Lung (tissue), 11 donors: ENCODE measurements at regions not wholly inside any gene's neighbourhood (a gene's known extent, or its start where the extent isn't known, plus 50 kb on each side); places are given as distances from the start of the nearest gene placed in this dataset.
A peak's percentile ranks its signal among the peaks of the same experiment; 100 is the strongest.

Experiments
- ATAC-seq: fragments of 200-7000 bp; cut with Tn5 transposase; one replicate; pipeline ENCODE4 v1.9.1; 2020; ENCODE audit warnings: moderate number of reproducible peaks; ENCODE audit not compliant: insufficient read depth, low FRiP score
- DNase-seq, 3 donors: peaks; one replicate each; pipeline ENCODE4 v3.0.0-alpha.2; 2013 to 2017
- H3K27ac ChIP-seq, 2 donors: one replicate each; pipeline ENCODE4 v1.5.1; 2013; ENCODE audit warnings: mild to moderate bottlenecking in 2 of 2, moderate library complexity in 2 of 2, control low read depth in 1 of 2, inconsistent platforms in 1 of 2, low read depth in 1 of 2, low read length in 1 of 2
- H3K27me3 ChIP-seq, 3 donors: one replicate each; pipeline ENCODE4 v1.5.1; 2013; ENCODE audit warnings: low read length in 2 of 3; ENCODE audit not compliant: control insufficient read depth in 3 of 3, insufficient read depth in 3 of 3
- H3K36me3 ChIP-seq, 4 donors: one replicate each; pipeline ENCODE4 v1.5.1; 2013; ENCODE audit warnings: low read length in 4 of 4, mild to moderate bottlenecking in 1 of 4, moderate library complexity in 1 of 4; ENCODE audit not compliant: control insufficient read depth in 4 of 4, insufficient read depth in 4 of 4
- H3K4me1 ChIP-seq, 5 donors: one replicate each; pipeline ENCODE4 v1.5.1; 2013; ENCODE audit warnings: low read length in 5 of 5, mild to moderate bottlenecking in 2 of 5, moderate library complexity in 1 of 5; ENCODE audit not compliant: control insufficient read depth in 5 of 5, insufficient read depth in 5 of 5
- H3K4me3 ChIP-seq: one replicate; pipeline ENCODE4 v1.5.1; 2013; ENCODE audit warnings: mild to moderate bottlenecking, control low read depth, moderate library complexity
- H3K9ac ChIP-seq, 2 donors: one replicate each; pipeline ENCODE4 v1.5.1; 2013; ENCODE audit warnings: low read length in 2 of 2, control low read depth in 1 of 2; ENCODE audit not compliant: insufficient read depth in 1 of 2
- H3K9me3 ChIP-seq, 4 donors: one replicate each; pipeline ENCODE4 v1.5.1; 2013; ENCODE audit warnings: low read length in 3 of 4, mild to moderate bottlenecking in 1 of 4, moderate library complexity in 1 of 4; ENCODE audit not compliant: control insufficient read depth in 4 of 4, insufficient read depth in 3 of 4
- WGBS, 2 donors: extraction: QIAGEN DNeasy Blood & Tissue Kit; methylation state at CpG; one replicate each; pipeline ENCODE4 v1.1.7; 2013; 5-methylcytosine and 5-hydroxymethylcytosine counted together
- TF ChIP-seq, protein P1 (sequence below): IDR thresholded peaks from 2 replicates; pipeline ENCODE4 v1.5.1; 2012; ENCODE audit warnings: mild to moderate bottlenecking; ENCODE audit errors: control extremely low read depth, extremely low read depth
- donor health status: control.
- donor health status: control.
- donor health status: Bipolar disorder and iron deficiency.
- donor health status: healthy.
- donor health status: DM: yes; HTN: yes; CAD: no.

- Histone ChIP-seq H3K4me1 (peaks cover 0 to 8% (median 0%) of the 10 kb centered on the region in 5 donors), H3K27ac (no peak overlapping the region), H3K4me3 (no peak overlapping the region), H3K36me3 (no peaks in the 10 kb centered on the region), H3K9ac (no peak overlapping the region), H3K9me3 (no peaks in the 10 kb centered on the region), H3K27me3 (no peaks in the 10 kb centered on the region)
- TF ChIP-seq, protein P1, sequence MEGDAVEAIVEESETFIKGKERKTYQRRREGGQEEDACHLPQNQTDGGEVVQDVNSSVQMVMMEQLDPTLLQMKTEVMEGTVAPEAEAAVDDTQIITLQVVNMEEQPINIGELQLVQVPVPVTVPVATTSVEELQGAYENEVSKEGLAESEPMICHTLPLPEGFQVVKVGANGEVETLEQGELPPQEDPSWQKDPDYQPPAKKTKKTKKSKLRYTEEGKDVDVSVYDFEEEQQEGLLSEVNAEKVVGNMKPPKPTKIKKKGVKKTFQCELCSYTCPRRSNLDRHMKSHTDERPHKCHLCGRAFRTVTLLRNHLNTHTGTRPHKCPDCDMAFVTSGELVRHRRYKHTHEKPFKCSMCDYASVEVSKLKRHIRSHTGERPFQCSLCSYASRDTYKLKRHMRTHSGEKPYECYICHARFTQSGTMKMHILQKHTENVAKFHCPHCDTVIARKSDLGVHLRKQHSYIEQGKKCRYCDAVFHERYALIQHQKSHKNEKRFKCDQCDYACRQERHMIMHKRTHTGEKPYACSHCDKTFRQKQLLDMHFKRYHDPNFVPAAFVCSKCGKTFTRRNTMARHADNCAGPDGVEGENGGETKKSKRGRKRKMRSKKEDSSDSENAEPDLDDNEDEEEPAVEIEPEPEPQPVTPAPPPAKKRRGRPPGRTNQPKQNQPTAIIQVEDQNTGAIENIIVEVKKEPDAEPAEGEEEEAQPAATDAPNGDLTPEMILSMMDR, result no peak
- ATAC-seq, result no peak
- WGBS, 2 donors, result 91% methylated on average over 3 of the region's 3 CpGs
- no peak for DNase-seq
Measured at GRCh38 chr3:81244231-81244630, 517.2 kb downstream of the GBE1 start.

DNA sequence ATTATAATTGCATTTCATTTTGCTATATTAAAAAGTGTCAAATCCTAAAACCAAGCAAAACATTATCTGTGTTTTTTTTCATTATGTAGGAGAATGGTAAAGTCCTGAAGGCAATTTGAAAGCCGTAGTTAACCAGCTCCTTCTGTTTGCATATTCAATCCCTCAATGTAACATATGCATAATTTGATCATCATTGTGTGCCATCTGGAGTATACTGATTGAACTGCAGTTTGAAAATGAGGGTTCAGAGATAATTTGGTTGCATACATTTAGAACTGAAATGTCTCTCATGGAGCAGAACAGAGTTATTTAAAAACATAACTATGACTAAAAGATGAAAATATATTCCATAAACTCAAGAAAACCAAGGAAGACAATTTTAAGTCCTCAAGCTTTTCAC lies 518.6 kb downstream of the GBE1 start:
- no peak overlapping the region for H3K27ac ChIP-seq
- H3K4me1 ChIP-seq, result peaks cover 0 to 8% (median 0%) of the 10 kb centered on the region in 5 donors
- no peak overlapping the region for H3K4me3 ChIP-seq
- ATAC-seq (no peak), DNase-seq (peak in 2 of 3 donors; percentile 34 to 35)
- H3K9ac ChIP-seq, result no peak overlapping the region
- TF ChIP-seq, protein P1, result no peak
- H3K36me3 ChIP-seq, result no peaks in the 10 kb centered on the region
- no peaks in the 10 kb centered on the region for H3K27me3 ChIP-seq
- H3K9me3 ChIP-seq, result no peaks in the 10 kb centered on the region
- WGBS, 2 donors, result 29% methylated on average over 1 of the region's 1 CpG

- DNase-seq, result no peak
- no peaks in the 10 kb centered on the region for H3K4me1 ChIP-seq
- H3K9ac ChIP-seq, result no peak overlapping the region
- no peak for ATAC-seq
- H3K4me3 ChIP-seq, result no peak overlapping the region
- H3K9me3 ChIP-seq, result no peaks in the 10 kb centered on the region
- WGBS, 2 donors, result 87 to 96% methylated on average over 1 of the region's 1 CpG
- H3K36me3 ChIP-seq, result no peaks in the 10 kb centered on the region
- TF ChIP-seq, protein P1, result no peak
- no peaks in the 10 kb centered on the region for H3K27me3 ChIP-seq
- no peak overlapping the region for H3K27ac ChIP-seq
Measured at GRCh38 chr3:81237181-81237580, 524.3 kb downstream of the GBE1 start.

DNA sequence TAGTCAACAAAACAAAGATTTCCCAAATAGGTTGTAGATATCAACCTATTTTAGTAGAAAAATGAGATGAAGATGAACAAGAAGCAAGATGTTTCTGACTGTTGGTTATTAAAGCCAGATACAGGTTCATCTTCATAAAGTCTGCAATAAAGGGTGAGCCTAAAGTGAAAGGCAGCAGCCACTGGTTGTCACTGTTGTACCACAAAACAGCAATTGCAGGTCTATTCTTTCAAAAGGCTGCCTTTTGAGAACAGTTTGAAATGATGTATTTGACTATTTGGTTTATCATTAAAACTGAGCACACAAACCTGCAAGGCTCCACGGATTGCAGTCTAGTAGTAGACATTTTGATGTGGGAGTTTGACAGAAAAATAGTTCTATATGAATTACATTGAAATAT lies 543.4 kb downstream of the GBE1 start:
- Histone ChIP-seq H3K4me3 (no peak overlapping the region), H3K27me3 (no peaks in the 10 kb centered on the region), H3K9me3 (no peaks in the 10 kb centered on the region), H3K9ac (no peak overlapping the region), H3K4me1 (no peaks in the 10 kb centered on the region), H3K27ac (no peak overlapping the region), H3K36me3 (no peaks in the 10 kb centered on the region)
- 19 to 27% methylated on average over 1 of the region's 1 CpG for WGBS, 2 donors
- peak; percentile 26 to 52 (median 29) for DNase-seq
- TF ChIP-seq, protein P1, result no peak
- no peak for ATAC-seq
